Activated T-cell treated with anti-CD3 and anti-CD28 coated beads, Interleukin-2, amount 50 U/mL, for 24 hours (primary cell): ENCODE measurements at regions not wholly inside any gene's neighbourhood (a gene's known extent, or its start where the extent isn't known, plus 50 kb on each side); places are given as distances from the start of the nearest gene placed in this dataset.

Source experiments
- DNase-seq: peaks from one replicate; pipeline ENCODE4 v3.0.0-alpha.2; 2020
- H3K27ac Mint-ChIP-seq: 2 replicates; pipeline ENCODE4 v1.8.0; 2020; ENCODE audit warnings: mild to moderate bottlenecking, mixed read lengths
- H3K27me3 Mint-ChIP-seq: 2 replicates; pipeline ENCODE4 v1.8.0; 2020; ENCODE audit warnings: mixed read lengths
- H3K36me3 Mint-ChIP-seq: 2 replicates; pipeline ENCODE4 v1.8.0; 2020; ENCODE audit warnings: low read depth, mixed read lengths
- H3K4me1 Mint-ChIP-seq: 2 replicates; pipeline ENCODE4 v1.8.0; 2020; ENCODE audit warnings: low read depth, mixed read lengths
- H3K4me3 Mint-ChIP-seq: 2 replicates; pipeline ENCODE4 v1.8.0; 2020; ENCODE audit warnings: mild to moderate bottlenecking, moderate library complexity, mixed read lengths
- H3K9me3 Mint-ChIP-seq: 2 replicates; pipeline ENCODE4 v1.8.0; 2020; ENCODE audit warnings: mixed read lengths

GRCh38 chr13:84294576-84294975, 412.3 kb upstream of the SLITRK1 start:
- Mint-ChIP-seq H3K27me3 (no peaks in the 10 kb centered on the region), H3K9me3 (no peaks in the 10 kb centered on the region), H3K36me3 (no peaks in the 10 kb centered on the region), H3K27ac (no peak overlapping the region), H3K4me1 (no peaks in the 10 kb centered on the region), H3K4me3 (no peak overlapping the region)
- no peak for DNase-seq

GRCh38 chr13:84290386-84290785, 408.1 kb upstream of the SLITRK1 start:
- Mint-ChIP-seq H3K9me3 (no peaks in the 10 kb centered on the region), H3K4me1 (no peaks in the 10 kb centered on the region), H3K27ac (no peak overlapping the region), H3K27me3 (no peaks in the 10 kb centered on the region), H3K4me3 (no peak overlapping the region), H3K36me3 (no peaks in the 10 kb centered on the region)
- no peak for DNase-seq

- H3K36me3 Mint-ChIP-seq = no peaks in the 10 kb centered on the region
- no peak overlapping the region for H3K4me3 Mint-ChIP-seq
- no peaks in the 10 kb centered on the region for H3K4me1 Mint-ChIP-seq
- no peak for DNase-seq
- no peaks in the 10 kb centered on the region for H3K9me3 Mint-ChIP-seq
- no peak overlapping the region for H3K27ac Mint-ChIP-seq
- H3K27me3 Mint-ChIP-seq = no peaks in the 10 kb centered on the region
Measured at GRCh38 chr13:84279166-84279565, 396.9 kb upstream of the SLITRK1 start.

- no peaks in the 10 kb centered on the region for H3K9me3 Mint-ChIP-seq
- H3K4me1 Mint-ChIP-seq = no peaks in the 10 kb centered on the region
- H3K27me3 Mint-ChIP-seq = no peaks in the 10 kb centered on the region
- no peak overlapping the region for H3K27ac Mint-ChIP-seq
- no peak overlapping the region for H3K4me3 Mint-ChIP-seq
- H3K36me3 Mint-ChIP-seq = no peaks in the 10 kb centered on the region
- DNase-seq = no peak
Measured at GRCh38 chr13:84272877-84273562, 390.7 kb upstream of the SLITRK1 start.

GRCh38 chr13:84265257-84265764, 383.0 kb upstream of the SLITRK1 start:
- Mint-ChIP-seq H3K4me1 (no peaks in the 10 kb centered on the region), H3K36me3 (no peaks in the 10 kb centered on the region), H3K27ac (no peak overlapping the region), H3K9me3 (no peaks in the 10 kb centered on the region), H3K4me3 (no peak overlapping the region), H3K27me3 (no peaks in the 10 kb centered on the region)
- no peak for DNase-seq

- H3K4me1 Mint-ChIP-seq = no peaks in the 10 kb centered on the region
- H3K27me3 Mint-ChIP-seq = no peaks in the 10 kb centered on the region
- no peak overlapping the region for H3K27ac Mint-ChIP-seq
- no peak overlapping the region for H3K4me3 Mint-ChIP-seq
- no peaks in the 10 kb centered on the region for H3K9me3 Mint-ChIP-seq
- no peak for DNase-seq
- no peaks in the 10 kb centered on the region for H3K36me3 Mint-ChIP-seq
Measured at GRCh38 chr13:84263354-84264069, 381.2 kb upstream of the SLITRK1 start.

- H3K4me3 Mint-ChIP-seq = no peak overlapping the region
- DNase-seq = no peak
- no peaks in the 10 kb centered on the region for H3K27me3 Mint-ChIP-seq
- no peaks in the 10 kb centered on the region for H3K36me3 Mint-ChIP-seq
- no peak overlapping the region for H3K27ac Mint-ChIP-seq
- H3K4me1 Mint-ChIP-seq = no peaks in the 10 kb centered on the region
- H3K9me3 Mint-ChIP-seq = peaks cover 9% of the 10 kb centered on the region
Measured at GRCh38 chr13:84255226-84255797, 373.0 kb upstream of the SLITRK1 start.

GRCh38 chr13:84249463-84249862, 367.2 kb upstream of the SLITRK1 start:
- no peak overlapping the region for H3K4me3 Mint-ChIP-seq
- peaks cover 9% of the 10 kb centered on the region for H3K9me3 Mint-ChIP-seq
- H3K27ac Mint-ChIP-seq = no peak overlapping the region
- H3K36me3 Mint-ChIP-seq = no peaks in the 10 kb centered on the region
- no peaks in the 10 kb centered on the region for H3K4me1 Mint-ChIP-seq
- no peak for DNase-seq
- no peaks in the 10 kb centered on the region for H3K27me3 Mint-ChIP-seq

GRCh38 chr13:84243340-84243739, 361.1 kb upstream of the SLITRK1 start:
- H3K4me1 Mint-ChIP-seq = no peaks in the 10 kb centered on the region
- no peak for DNase-seq
- no peaks in the 10 kb centered on the region for H3K36me3 Mint-ChIP-seq
- no peak overlapping the region for H3K4me3 Mint-ChIP-seq
- H3K27me3 Mint-ChIP-seq = no peaks in the 10 kb centered on the region
- no peak overlapping the region for H3K27ac Mint-ChIP-seq
- H3K9me3 Mint-ChIP-seq = peaks cover 4% of the 10 kb centered on the region

- no peak overlapping the region for H3K4me3 Mint-ChIP-seq
- peaks cover 4% of the 10 kb centered on the region for H3K9me3 Mint-ChIP-seq
- H3K4me1 Mint-ChIP-seq = no peaks in the 10 kb centered on the region
- no peaks in the 10 kb centered on the region for H3K27me3 Mint-ChIP-seq
- H3K27ac Mint-ChIP-seq = no peak overlapping the region
- no peak for DNase-seq
- no peaks in the 10 kb centered on the region for H3K36me3 Mint-ChIP-seq
Measured at GRCh38 chr13:84239032-84239431, 356.8 kb upstream of the SLITRK1 start.

GRCh38 chr13:84238381-84238780, 356.1 kb upstream of the SLITRK1 start:
- Mint-ChIP-seq H3K9me3 (peaks cover 4% of the 10 kb centered on the region), H3K27ac (no peak overlapping the region), H3K27me3 (no peaks in the 10 kb centered on the region), H3K36me3 (no peaks in the 10 kb centered on the region), H3K4me1 (no peaks in the 10 kb centered on the region), H3K4me3 (no peak overlapping the region)
- DNase-seq = no peak

GRCh38 chr13:84237143-84237542, 354.9 kb upstream of the SLITRK1 start:
- Mint-ChIP-seq H3K36me3 (no peaks in the 10 kb centered on the region), H3K27me3 (no peaks in the 10 kb centered on the region), H3K27ac (no peak overlapping the region), H3K4me1 (no peaks in the 10 kb centered on the region), H3K9me3 (peaks cover 4% of the 10 kb centered on the region), H3K4me3 (no peak overlapping the region)
- DNase-seq = no peak

- Mint-ChIP-seq H3K9me3 (no peaks in the 10 kb centered on the region), H3K36me3 (no peaks in the 10 kb centered on the region), H3K27me3 (no peaks in the 10 kb centered on the region), H3K27ac (no peak overlapping the region), H3K4me1 (no peaks in the 10 kb centered on the region), H3K4me3 (no peak overlapping the region)
- DNase-seq = no peak
Measured at GRCh38 chr13:84234416-84234815, 352.1 kb upstream of the SLITRK1 start.

- Mint-ChIP-seq H3K4me3 (no peak overlapping the region), H3K36me3 (no peaks in the 10 kb centered on the region), H3K27ac (no peak overlapping the region), H3K4me1 (no peaks in the 10 kb centered on the region), H3K9me3 (no peaks in the 10 kb centered on the region), H3K27me3 (no peaks in the 10 kb centered on the region)
- no peak for DNase-seq
Measured at GRCh38 chr13:84230568-84230967, 348.3 kb upstream of the SLITRK1 start.

- Mint-ChIP-seq H3K27ac (no peak overlapping the region), H3K27me3 (no peaks in the 10 kb centered on the region), H3K4me3 (no peak overlapping the region), H3K4me1 (no peaks in the 10 kb centered on the region), H3K9me3 (no peaks in the 10 kb centered on the region), H3K36me3 (no peaks in the 10 kb centered on the region)
- no peak for DNase-seq
Measured at GRCh38 chr13:84211048-84211447, 328.8 kb upstream of the SLITRK1 start.
